IMR-90 (cell line): ENCODE measurements at regions not wholly inside any gene's neighbourhood (a gene's known extent, or its start where the extent isn't known, plus 50 kb on each side); places are given as distances from the start of the nearest gene placed in this dataset.

ENCODE experiments used
- CHD1 ChIP-seq: IDR thresholded peaks from 2 replicates; pipeline ENCODE4 v1.6.1; 2012; ENCODE audit warnings: low read depth, low read length, improper control_type of control experiment
- MXI1 ChIP-seq: IDR thresholded peaks from 2 replicates; pipeline ENCODE4 v1.6.1; 2012; ENCODE audit warnings: low read depth, mild to moderate bottlenecking, low read length, moderate library complexity, borderline replicate concordance
- POLR2A ChIP-seq: IDR thresholded peaks from 2 replicates; pipeline ENCODE4 v1.6.1; 2012; ENCODE audit warnings: mild to moderate bottlenecking, low read depth, low read length
- RAD21 ChIP-seq: IDR thresholded peaks from 2 replicates; pipeline ENCODE4 v1.6.1; 2012; ENCODE audit warnings: low read length, improper control_type of control experiment
- RCOR1 ChIP-seq: IDR thresholded peaks from 2 replicates; pipeline ENCODE4 v1.6.1; 2012; ENCODE audit warnings: mild to moderate bottlenecking, low read length, improper control_type of control experiment; ENCODE audit not compliant: insufficient replicate concordance
- SMC3 ChIP-seq: fragments of 150-350 bp; IDR thresholded peaks from 2 replicates; pipeline ENCODE4 v1.6.1; 2016; ENCODE audit warnings: low read depth, mild to moderate bottlenecking, antibody characterized with exemption, low read length, moderate library complexity
- TF ChIP-seq, protein P1 (sequence below): conservative IDR thresholded peaks from 2 replicates; pipeline ENCODE4 v1.5.1; 2012; ENCODE audit warnings: mild to moderate bottlenecking, low read depth, low read length, improper control_type of control experiment
- TF ChIP-seq, protein P2 (sequence below): fragments of 150-350 bp; IDR thresholded peaks from 2 replicates; pipeline ENCODE4 v1.6.1; 2016; ENCODE audit warnings: low read depth, mild to moderate bottlenecking, low read length, moderate library complexity, borderline replicate concordance

DNA sequence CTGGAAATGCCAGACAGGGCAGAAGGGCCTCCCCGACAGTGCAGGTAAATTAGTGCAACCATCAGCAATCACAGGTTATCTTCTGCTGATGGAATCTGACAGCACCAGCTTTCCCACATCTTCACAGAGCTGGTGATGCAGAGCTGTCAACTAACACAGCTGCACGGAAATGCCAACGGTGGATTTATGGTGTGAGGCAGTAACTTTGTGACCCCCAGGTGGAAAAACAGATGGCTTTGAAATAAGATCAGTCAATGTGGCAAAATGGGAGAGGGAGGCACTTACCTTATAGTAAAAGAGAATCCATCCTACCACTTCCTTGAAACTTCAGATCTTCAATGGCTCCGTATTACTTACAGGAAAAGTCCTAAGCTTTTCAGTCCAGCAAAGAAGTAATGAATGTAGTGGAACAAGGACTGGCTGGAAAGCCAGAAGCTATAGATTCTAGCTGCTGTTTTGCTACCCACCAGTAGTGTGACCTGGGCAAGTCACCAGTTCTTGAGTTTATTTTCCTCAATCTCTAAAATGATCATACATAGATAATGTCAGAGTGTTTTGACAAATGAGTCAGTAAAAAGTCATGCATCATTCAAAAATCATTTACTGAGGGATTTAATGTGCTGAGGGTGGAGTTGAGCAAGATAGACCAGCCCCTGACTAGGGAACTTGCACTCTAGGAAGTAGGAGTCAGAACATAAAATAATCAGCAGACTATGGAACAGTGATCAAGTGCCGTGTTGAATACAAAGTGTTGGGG lies 245.7 kb upstream of the JUN start:
- TF ChIP-seq, protein P1, sequence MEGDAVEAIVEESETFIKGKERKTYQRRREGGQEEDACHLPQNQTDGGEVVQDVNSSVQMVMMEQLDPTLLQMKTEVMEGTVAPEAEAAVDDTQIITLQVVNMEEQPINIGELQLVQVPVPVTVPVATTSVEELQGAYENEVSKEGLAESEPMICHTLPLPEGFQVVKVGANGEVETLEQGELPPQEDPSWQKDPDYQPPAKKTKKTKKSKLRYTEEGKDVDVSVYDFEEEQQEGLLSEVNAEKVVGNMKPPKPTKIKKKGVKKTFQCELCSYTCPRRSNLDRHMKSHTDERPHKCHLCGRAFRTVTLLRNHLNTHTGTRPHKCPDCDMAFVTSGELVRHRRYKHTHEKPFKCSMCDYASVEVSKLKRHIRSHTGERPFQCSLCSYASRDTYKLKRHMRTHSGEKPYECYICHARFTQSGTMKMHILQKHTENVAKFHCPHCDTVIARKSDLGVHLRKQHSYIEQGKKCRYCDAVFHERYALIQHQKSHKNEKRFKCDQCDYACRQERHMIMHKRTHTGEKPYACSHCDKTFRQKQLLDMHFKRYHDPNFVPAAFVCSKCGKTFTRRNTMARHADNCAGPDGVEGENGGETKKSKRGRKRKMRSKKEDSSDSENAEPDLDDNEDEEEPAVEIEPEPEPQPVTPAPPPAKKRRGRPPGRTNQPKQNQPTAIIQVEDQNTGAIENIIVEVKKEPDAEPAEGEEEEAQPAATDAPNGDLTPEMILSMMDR, result no peak
- TF ChIP-seq RAD21 (no peak), POLR2A (no peak), SMC3 (no peak), CHD1 (no peak), RCOR1 (no peak), MXI1 (no peak)
- TF ChIP-seq, protein P2, sequence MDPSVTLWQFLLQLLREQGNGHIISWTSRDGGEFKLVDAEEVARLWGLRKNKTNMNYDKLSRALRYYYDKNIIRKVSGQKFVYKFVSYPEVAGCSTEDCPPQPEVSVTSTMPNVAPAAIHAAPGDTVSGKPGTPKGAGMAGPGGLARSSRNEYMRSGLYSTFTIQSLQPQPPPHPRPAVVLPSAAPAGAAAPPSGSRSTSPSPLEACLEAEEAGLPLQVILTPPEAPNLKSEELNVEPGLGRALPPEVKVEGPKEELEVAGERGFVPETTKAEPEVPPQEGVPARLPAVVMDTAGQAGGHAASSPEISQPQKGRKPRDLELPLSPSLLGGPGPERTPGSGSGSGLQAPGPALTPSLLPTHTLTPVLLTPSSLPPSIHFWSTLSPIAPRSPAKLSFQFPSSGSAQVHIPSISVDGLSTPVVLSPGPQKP, result no peak
